Nephron progenitor cell (in vitro differentiated cells): ENCODE measurements at regions not wholly inside any gene's neighbourhood (a gene's known extent, or its start where the extent isn't known, plus 50 kb on each side); places are given as distances from the start of the nearest gene placed in this dataset.

Source experiments
- DNase-seq: peaks from one replicate; pipeline ENCODE4 v3.0.0; 2021
- H3K27ac Mint-ChIP-seq: 2 replicates; pipeline ENCODE4 v1.8.0; 2021; ENCODE audit warnings: mild to moderate bottlenecking, moderate library complexity, mixed read lengths
- H3K27me3 Mint-ChIP-seq: 2 replicates; pipeline ENCODE4 v1.8.0; 2021; ENCODE audit warnings: mild to moderate bottlenecking, low read depth, mixed read lengths; ENCODE audit not compliant: poor library complexity
- H3K36me3 Mint-ChIP-seq: 2 replicates; pipeline ENCODE4 v1.8.0; 2021; ENCODE audit warnings: low read depth, mixed read lengths
- H3K4me1 Mint-ChIP-seq: 2 replicates; pipeline ENCODE4 v1.8.0; 2021; ENCODE audit warnings: mixed read lengths
- H3K4me3 Mint-ChIP-seq: 2 replicates; pipeline ENCODE4 v1.8.0; 2021; ENCODE audit warnings: mild to moderate bottlenecking, moderate library complexity, mixed read lengths
- H3K9me3 Mint-ChIP-seq: 2 replicates; pipeline ENCODE4 v1.8.0; 2021; ENCODE audit warnings: mild to moderate bottlenecking, moderate library complexity, mixed read lengths
- TF ChIP-seq, protein P1 (sequence below): fragments of 200-600 bp; sonication (generic); IDR thresholded peaks from 2 replicates; pipeline ENCODE4 v1.5.0; 2021; ENCODE audit warnings: antibody characterized with exemption

DNA sequence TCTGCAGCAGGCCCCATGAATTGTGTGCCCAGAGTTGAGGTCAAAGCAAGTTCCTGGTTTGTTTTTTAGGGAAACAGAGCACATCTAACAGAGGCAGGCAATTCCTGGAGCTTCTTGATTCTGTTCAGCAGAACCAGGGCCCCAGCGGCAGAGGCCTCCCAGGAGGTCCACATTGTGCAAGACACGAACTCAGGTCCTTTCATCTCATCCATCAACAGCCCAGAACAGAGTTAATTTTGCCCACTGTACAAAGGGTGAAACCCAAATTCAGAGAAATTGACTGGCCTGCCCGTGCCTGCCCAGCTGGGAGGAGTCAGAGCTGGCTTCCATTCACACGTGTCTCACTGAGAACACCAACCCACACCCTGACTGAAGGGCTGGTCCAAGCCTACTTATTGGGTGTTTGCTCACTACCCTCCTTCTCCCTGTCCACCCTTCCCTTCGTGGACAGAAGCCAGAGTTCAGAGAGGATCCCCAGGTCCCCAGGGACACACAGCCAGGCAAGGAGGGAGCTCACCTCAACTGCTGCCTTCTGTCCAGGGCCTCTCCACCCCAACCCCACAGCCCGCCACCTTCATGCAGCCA is 607.1 kb downstream of the TBC1D22A start:
- H3K36me3 Mint-ChIP-seq: no peaks in the 10 kb centered on the region
- TF ChIP-seq, protein P1, sequence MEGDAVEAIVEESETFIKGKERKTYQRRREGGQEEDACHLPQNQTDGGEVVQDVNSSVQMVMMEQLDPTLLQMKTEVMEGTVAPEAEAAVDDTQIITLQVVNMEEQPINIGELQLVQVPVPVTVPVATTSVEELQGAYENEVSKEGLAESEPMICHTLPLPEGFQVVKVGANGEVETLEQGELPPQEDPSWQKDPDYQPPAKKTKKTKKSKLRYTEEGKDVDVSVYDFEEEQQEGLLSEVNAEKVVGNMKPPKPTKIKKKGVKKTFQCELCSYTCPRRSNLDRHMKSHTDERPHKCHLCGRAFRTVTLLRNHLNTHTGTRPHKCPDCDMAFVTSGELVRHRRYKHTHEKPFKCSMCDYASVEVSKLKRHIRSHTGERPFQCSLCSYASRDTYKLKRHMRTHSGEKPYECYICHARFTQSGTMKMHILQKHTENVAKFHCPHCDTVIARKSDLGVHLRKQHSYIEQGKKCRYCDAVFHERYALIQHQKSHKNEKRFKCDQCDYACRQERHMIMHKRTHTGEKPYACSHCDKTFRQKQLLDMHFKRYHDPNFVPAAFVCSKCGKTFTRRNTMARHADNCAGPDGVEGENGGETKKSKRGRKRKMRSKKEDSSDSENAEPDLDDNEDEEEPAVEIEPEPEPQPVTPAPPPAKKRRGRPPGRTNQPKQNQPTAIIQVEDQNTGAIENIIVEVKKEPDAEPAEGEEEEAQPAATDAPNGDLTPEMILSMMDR: no peak
- H3K27me3 Mint-ChIP-seq: peaks cover 5% of the 10 kb centered on the region
- H3K4me1 Mint-ChIP-seq: no peaks in the 10 kb centered on the region
- DNase-seq: no peak
- H3K4me3 Mint-ChIP-seq: no peak overlapping the region
- H3K9me3 Mint-ChIP-seq: peaks cover 95% of the 10 kb centered on the region
- no peak overlapping the region for H3K27ac Mint-ChIP-seq

- H3K4me1 Mint-ChIP-seq: no peaks in the 10 kb centered on the region
- H3K27me3 Mint-ChIP-seq: peaks cover 5% of the 10 kb centered on the region
- H3K4me3 Mint-ChIP-seq: no peak overlapping the region
- no peak overlapping the region for H3K27ac Mint-ChIP-seq
- no peak for DNase-seq
- peaks cover 95% of the 10 kb centered on the region for H3K9me3 Mint-ChIP-seq
- H3K36me3 Mint-ChIP-seq: no peaks in the 10 kb centered on the region
- TF ChIP-seq, protein P1: no peak
These were observed 606.6 kb downstream of the TBC1D22A start for GRCh38 chr22:47369020-47369419.

DNA sequence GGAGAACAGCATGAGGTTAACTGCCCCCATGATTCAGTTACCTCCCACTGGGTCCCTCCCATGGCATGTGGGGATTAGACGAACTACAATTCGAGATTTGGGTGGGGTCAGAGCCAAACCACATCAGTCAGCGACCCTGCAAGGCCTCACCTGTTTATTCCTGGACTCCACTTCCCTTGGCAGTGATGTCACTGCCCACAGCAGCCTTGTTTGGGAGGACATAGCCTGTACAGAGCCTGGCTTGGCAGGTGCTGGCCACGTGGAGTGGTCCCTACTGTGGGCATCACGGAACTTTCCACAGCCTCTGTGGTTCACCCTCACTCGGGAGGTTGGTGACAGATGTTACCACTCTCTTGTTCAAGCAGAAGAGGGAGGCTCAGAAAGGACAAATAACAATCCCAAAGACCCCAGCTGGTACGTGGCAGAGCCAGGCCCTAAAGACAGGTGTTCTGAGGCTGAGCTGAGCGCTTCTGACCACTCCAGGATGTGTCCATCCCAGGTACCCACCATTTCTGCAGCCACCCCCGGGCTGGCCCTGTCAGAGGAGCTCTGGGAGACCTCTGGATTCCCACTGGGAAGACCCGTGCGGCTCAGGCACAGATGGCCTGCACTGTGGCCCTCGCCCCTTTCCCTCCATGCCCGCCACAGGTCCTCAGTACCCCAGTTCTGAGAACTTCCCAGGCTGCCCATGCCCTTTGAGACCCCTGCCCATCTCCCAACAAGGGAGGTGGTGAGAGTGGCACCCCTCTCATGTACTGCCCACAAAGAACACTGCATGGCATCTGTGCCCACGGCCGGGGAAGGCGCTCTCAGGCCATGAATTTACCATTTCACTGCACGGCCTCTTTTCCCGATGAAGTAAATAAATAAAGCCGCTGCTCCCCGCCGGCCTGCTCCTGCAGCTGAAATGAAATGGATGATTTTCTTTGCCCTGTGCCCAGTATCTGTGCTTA is 605.8 kb downstream of the TBC1D22A start:
- no peaks in the 10 kb centered on the region for H3K4me1 Mint-ChIP-seq
- no peak for DNase-seq
- H3K27ac Mint-ChIP-seq: no peak overlapping the region
- peaks cover 5% of the 10 kb centered on the region for H3K27me3 Mint-ChIP-seq
- no peaks in the 10 kb centered on the region for H3K36me3 Mint-ChIP-seq
- TF ChIP-seq, protein P1: no peak
- peaks cover 98% of the 10 kb centered on the region for H3K9me3 Mint-ChIP-seq
- no peak overlapping the region for H3K4me3 Mint-ChIP-seq

- Mint-ChIP-seq H3K27me3 (peaks cover under 1% of the 10 kb centered on the region), H3K27ac (no peak overlapping the region), H3K9me3 (peaks cover 97% of the 10 kb centered on the region), H3K36me3 (no peaks in the 10 kb centered on the region), H3K4me1 (no peaks in the 10 kb centered on the region), H3K4me3 (no peak overlapping the region)
- DNase-seq: no peak
- TF ChIP-seq, protein P1: no peak
These were observed 604.7 kb downstream of the TBC1D22A start for GRCh38 chr22:47367107-47367690.

GRCh38 chr22:47366026-47366767 is 603.7 kb downstream of the TBC1D22A start:
- H3K27me3 Mint-ChIP-seq: no peaks in the 10 kb centered on the region
- no peaks in the 10 kb centered on the region for H3K36me3 Mint-ChIP-seq
- no peak for DNase-seq
- H3K4me3 Mint-ChIP-seq: no peak overlapping the region
- H3K4me1 Mint-ChIP-seq: no peaks in the 10 kb centered on the region
- TF ChIP-seq, protein P1: no peak
- H3K9me3 Mint-ChIP-seq: peaks cover 98% of the 10 kb centered on the region
- H3K27ac Mint-ChIP-seq: no peak overlapping the region
